Muscle layer of colon (tissue), 2 donors: ENCODE measurements at regions not wholly inside any gene's neighbourhood (a gene's known extent, or its start where the extent isn't known, plus 50 kb on each side); places are given as distances from the start of the nearest gene placed in this dataset.

Experiments
- H3K27ac ChIP-seq: one replicate; pipeline ENCODE4 v1.7.0; 2013; ENCODE audit warnings: low read depth, mild to moderate bottlenecking, low read length, moderate library complexity
- H3K27me3 ChIP-seq, 2 donors: one replicate each; pipeline ENCODE4 v1.7.0; 2013; ENCODE audit warnings: low read length in 2 of 2, mild to moderate bottlenecking in 2 of 2; ENCODE audit not compliant: insufficient read depth in 2 of 2, control insufficient read depth in 1 of 2
- H3K36me3 ChIP-seq: one replicate; pipeline ENCODE4 v1.7.0; 2013; ENCODE audit warnings: mild to moderate bottlenecking, low read length; ENCODE audit not compliant: insufficient read depth
- H3K4me1 ChIP-seq: one replicate; pipeline ENCODE4 v1.7.0; 2013; ENCODE audit warnings: mild to moderate bottlenecking, low read length; ENCODE audit not compliant: insufficient read depth
- H3K4me3 ChIP-seq, 2 donors: one replicate each; pipeline ENCODE4 v1.7.0; 2013; ENCODE audit warnings: low read length in 2 of 2, low read depth in 1 of 2, mild to moderate bottlenecking in 1 of 2, moderate library complexity in 1 of 2
- H3K9ac ChIP-seq: one replicate; pipeline ENCODE4 v1.7.0; 2013; ENCODE audit warnings: low read length
- H3K9me3 ChIP-seq: one replicate; pipeline ENCODE4 v1.7.0; 2013; ENCODE audit warnings: mild to moderate bottlenecking, low read length
- donor health status: abdominal sarcoma.
- donor health status: Adenocarcinoma of cecum.

GRCh38 chr5:174159327-174160114, 114.0 kb downstream of the NSG2 start:
- Histone ChIP-seq H3K36me3 (no peaks in the 10 kb centered on the region), H3K27ac (no peak overlapping the region), H3K9me3 (peaks cover 4% of the 10 kb centered on the region), H3K27me3 (no peaks in the 10 kb centered on the region), H3K9ac (no peak overlapping the region), H3K4me3 (no peak overlapping the region), H3K4me1 (no peaks in the 10 kb centered on the region)

GRCh38 chr5:174165406-174165805, 119.9 kb downstream of the NSG2 start:
- Histone ChIP-seq H3K36me3 (no peaks in the 10 kb centered on the region), H3K27me3 (no peaks in the 10 kb centered on the region), H3K4me3 (no peak overlapping the region), H3K9me3 (no peaks in the 10 kb centered on the region), H3K27ac (no peak overlapping the region), H3K9ac (no peak overlapping the region), H3K4me1 (peaks cover 3% of the 10 kb centered on the region)

- Histone ChIP-seq H3K9ac (no peak overlapping the region), H3K4me3 (no peak overlapping the region), H3K27me3 (no peaks in the 10 kb centered on the region), H3K9me3 (no peaks in the 10 kb centered on the region), H3K36me3 (no peaks in the 10 kb centered on the region), H3K4me1 (peaks cover 3% of the 10 kb centered on the region), H3K27ac (no peak overlapping the region)
Measured at GRCh38 chr5:174166231-174167079, 120.9 kb downstream of the NSG2 start.

- H3K27me3 ChIP-seq, result no peaks in the 10 kb centered on the region
- no peaks in the 10 kb centered on the region for H3K9me3 ChIP-seq
- H3K9ac ChIP-seq, result no peak overlapping the region
- H3K4me3 ChIP-seq, result no peak overlapping the region
- peaks cover 3% of the 10 kb centered on the region for H3K4me1 ChIP-seq
- no peak overlapping the region for H3K27ac ChIP-seq
- H3K36me3 ChIP-seq, result no peaks in the 10 kb centered on the region
Measured at GRCh38 chr5:174167080-174167910, 121.8 kb downstream of the NSG2 start.

GRCh38 chr5:174172152-174172551, 126.6 kb downstream of the NSG2 start:
- H3K27ac ChIP-seq, result no peak overlapping the region
- H3K9me3 ChIP-seq, result no peaks in the 10 kb centered on the region
- no peaks in the 10 kb centered on the region for H3K4me1 ChIP-seq
- no peak overlapping the region for H3K9ac ChIP-seq
- H3K36me3 ChIP-seq, result no peaks in the 10 kb centered on the region
- H3K4me3 ChIP-seq, result no peak overlapping the region
- H3K27me3 ChIP-seq, result no peaks in the 10 kb centered on the region

- H3K4me1 ChIP-seq, result no peaks in the 10 kb centered on the region
- no peak overlapping the region for H3K9ac ChIP-seq
Measured at GRCh38 chr5:174172566-174172965, 127.1 kb downstream of the NSG2 start.

GRCh38 chr5:174173766-174174165, 128.3 kb downstream of the NSG2 start:
- no peaks in the 10 kb centered on the region for H3K9me3 ChIP-seq
- H3K27ac ChIP-seq, result no peak overlapping the region
- no peaks in the 10 kb centered on the region for H3K27me3 ChIP-seq
- H3K4me3 ChIP-seq, result no peak overlapping the region
- H3K9ac ChIP-seq, result no peak overlapping the region
- no peaks in the 10 kb centered on the region for H3K36me3 ChIP-seq
- H3K4me1 ChIP-seq, result no peaks in the 10 kb centered on the region

More at GRCh38 chr5:174172566-174172965, 127.1 kb downstream of the NSG2 start:
- H3K36me3 ChIP-seq, result no peaks in the 10 kb centered on the region
- no peak overlapping the region for H3K4me3 ChIP-seq
- no peaks in the 10 kb centered on the region for H3K27me3 ChIP-seq
- H3K9me3 ChIP-seq, result no peaks in the 10 kb centered on the region
- H3K27ac ChIP-seq, result no peak overlapping the region

- no peak overlapping the region for H3K27ac ChIP-seq
- H3K4me1 ChIP-seq, result no peaks in the 10 kb centered on the region
- H3K9ac ChIP-seq, result no peak overlapping the region
Measured at GRCh38 chr5:174175716-174176268, 130.3 kb downstream of the NSG2 start.

GRCh38 chr5:174176511-174176910, 131.0 kb downstream of the NSG2 start:
- no peak overlapping the region for H3K4me3 ChIP-seq
- H3K27ac ChIP-seq, result no peak overlapping the region
- H3K9ac ChIP-seq, result no peak overlapping the region
- H3K4me1 ChIP-seq, result no peaks in the 10 kb centered on the region
- no peaks in the 10 kb centered on the region for H3K27me3 ChIP-seq
- no peaks in the 10 kb centered on the region for H3K9me3 ChIP-seq
- H3K36me3 ChIP-seq, result no peaks in the 10 kb centered on the region

More at GRCh38 chr5:174175716-174176268, 130.3 kb downstream of the NSG2 start:
- no peaks in the 10 kb centered on the region for H3K9me3 ChIP-seq
- H3K27me3 ChIP-seq, result no peaks in the 10 kb centered on the region
- no peak overlapping the region for H3K4me3 ChIP-seq
- no peaks in the 10 kb centered on the region for H3K36me3 ChIP-seq

GRCh38 chr5:174177531-174177930, 132.0 kb downstream of the NSG2 start:
- Histone ChIP-seq H3K27me3 (no peaks in the 10 kb centered on the region), H3K4me3 (no peak overlapping the region), H3K27ac (no peak overlapping the region), H3K9ac (no peak overlapping the region), H3K36me3 (no peaks in the 10 kb centered on the region), H3K9me3 (no peaks in the 10 kb centered on the region), H3K4me1 (no peaks in the 10 kb centered on the region)
